DMS 273 treated with DMSO at 0.1 percent for 48 hours (cell line): ENCODE measurements at regions not wholly inside any gene's neighbourhood (a gene's known extent, or its start where the extent isn't known, plus 50 kb on each side); places are given as distances from the start of the nearest gene placed in this dataset.
"Not testable (repeated sequence)": the region's sequence is repeated elsewhere in the genome, so short reads cannot be mapped to it uniquely, and the experiment has no call there.

Experiments
- DNase-seq: peaks from one replicate; lab custom pipeline; 2025; lab: John Stamatoyannopoulos, UW

GRCh38 chr7:156383526-156383925 lies 257.0 kb upstream of the RNF32 start:
- DNase-seq: no peak

GRCh38 chr7:156380261-156380660 lies 260.3 kb upstream of the RNF32 start:
- no peak for DNase-seq

DNA sequence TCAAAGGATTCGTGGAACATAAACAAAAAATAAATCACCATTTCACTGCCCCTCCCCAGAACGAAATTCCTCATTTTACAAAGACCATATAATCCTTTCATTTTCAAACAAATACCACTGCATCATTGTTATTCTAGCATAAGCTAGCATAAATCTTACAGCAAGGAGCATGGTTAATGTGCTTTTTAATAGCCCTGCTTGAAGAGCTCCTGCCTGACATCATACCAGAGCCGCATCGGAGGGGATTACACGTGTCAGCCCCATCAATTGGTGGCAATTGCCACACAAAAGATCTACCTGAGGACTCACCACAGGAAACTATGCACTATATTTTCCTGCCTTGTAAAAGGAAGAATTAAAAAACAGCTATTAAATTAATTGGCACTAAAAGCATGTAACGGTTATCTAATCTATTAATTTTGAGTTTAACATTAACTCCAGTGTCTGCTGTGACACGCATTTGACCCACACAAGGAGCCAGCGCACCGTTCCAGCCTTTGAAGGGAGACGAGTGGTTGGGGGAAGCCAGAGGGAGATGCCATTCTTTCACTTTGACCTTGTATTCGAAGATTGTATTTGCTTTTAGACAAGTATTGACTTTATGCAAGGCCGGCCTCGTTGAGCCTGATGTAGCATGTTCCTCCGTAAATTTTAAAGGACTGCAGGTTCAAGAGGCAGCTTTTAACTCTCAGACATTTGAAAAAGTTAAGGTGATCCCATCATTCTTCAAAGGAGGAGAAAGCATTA lies 261.1 kb upstream of the RNF32 start:
- DNase-seq: no peak

DNA sequence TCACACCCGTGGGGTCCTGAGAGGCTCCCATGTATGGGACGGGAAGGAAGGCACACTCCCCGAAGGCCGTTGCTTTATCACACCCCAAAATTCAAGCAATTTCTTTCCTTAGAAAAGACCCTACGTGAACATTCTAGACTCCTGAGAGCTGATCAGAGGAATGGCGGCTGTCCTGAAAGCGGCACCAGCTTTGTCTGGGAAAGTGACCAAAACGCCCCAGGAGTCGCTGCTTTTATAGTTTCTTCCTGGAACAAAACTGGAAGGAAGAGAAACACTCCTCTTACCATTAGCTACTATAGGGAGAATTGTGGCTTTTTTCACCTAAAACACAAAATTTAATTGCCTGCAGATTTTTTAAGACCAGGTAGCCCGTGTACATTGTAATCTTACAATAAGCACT lies 261.8 kb upstream of the RNF32 start:
- DNase-seq: no peak

GRCh38 chr7:156376317-156376716 lies 264.3 kb upstream of the RNF32 start:
- DNase-seq: no peak

DNA sequence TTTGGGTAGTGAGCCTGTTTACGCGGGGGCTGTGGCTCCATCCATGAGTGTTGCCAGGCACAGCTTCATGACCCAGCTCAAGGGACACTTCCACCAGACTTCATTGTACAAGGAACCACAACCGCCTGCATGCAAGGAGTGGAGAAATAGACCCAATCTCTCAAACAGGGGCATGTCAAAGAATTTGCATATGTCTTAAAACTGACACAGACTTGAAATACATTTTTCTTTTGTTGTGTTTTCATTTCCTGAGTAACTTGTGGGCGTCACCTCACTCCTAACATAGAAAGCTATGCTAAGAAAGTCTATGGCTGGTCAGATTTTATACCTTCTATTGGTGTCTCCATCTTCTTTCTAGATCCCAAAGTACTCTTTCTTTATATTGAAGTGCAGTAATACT lies 266.2 kb upstream of the RNF32 start:
- no peak for DNase-seq

DNA sequence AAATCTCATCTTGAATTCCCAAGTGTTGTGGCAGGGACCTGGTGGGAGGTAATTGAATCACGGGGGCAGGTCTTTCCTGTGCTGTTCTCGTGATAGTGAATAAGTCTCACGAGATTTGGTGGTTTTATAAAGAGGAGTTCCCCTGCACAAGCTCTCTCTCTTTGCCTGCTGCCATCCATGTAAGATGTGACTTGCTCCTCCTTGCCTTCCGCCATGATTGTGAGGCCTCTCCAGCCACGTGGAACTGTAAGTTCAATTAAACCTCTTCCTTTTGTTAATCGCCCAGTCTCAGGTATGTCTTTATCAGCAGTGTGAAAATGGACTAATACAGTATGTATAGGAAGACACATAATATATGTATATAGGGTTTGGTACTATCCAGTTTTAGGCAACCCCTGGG lies 270.6 kb upstream of the RNF32 start:
- not testable (repeated sequence) for DNase-seq

GRCh38 chr7:156368053-156368843 lies 272.3 kb upstream of the RNF32 start:
- no peak for DNase-seq

GRCh38 chr7:156363751-156364150 lies 276.8 kb upstream of the RNF32 start:
- DNase-seq: no peak

DNA sequence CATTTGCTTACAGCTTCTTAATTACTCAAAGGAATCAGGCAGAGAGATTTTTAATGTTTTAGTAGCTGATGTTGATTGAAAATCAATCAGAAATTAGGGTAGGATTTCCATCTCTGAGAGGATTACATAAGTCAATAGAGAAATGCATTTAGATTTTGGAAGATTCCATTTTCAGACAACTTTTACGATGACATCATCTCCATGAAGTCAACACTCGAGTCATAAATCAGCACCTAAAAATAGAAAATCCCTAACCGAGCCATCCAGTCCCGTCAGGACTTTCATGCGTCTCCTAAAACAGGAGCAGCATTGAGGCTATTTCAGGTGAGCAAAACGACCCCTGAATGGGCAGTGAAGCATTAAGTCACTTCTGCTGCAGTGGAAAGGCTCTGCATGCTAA lies 279.7 kb upstream of the RNF32 start:
- no peak for DNase-seq

DNA sequence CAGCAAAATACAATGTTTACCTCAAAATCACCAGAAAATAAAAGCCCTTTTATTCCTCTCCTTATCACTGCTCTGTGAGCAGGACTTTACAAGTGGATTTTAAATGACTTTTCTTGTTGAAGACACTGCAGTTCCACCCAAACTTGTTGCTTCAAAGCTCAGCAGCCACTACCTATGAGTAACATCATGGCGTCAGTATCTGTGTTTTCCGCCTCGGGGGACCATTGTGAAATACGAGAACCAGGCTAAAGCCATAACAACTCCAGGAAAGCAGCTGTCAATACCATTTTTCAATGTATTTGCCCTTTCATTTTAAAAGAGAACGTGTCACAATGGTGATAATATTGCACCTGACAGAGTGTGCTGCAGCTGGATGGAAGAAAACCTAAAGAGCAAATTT lies 284.0 kb upstream of the RNF32 start:
- no peak for DNase-seq

GRCh38 chr7:156353352-156353751 lies 287.2 kb upstream of the RNF32 start:
- DNase-seq: no peak

DNA sequence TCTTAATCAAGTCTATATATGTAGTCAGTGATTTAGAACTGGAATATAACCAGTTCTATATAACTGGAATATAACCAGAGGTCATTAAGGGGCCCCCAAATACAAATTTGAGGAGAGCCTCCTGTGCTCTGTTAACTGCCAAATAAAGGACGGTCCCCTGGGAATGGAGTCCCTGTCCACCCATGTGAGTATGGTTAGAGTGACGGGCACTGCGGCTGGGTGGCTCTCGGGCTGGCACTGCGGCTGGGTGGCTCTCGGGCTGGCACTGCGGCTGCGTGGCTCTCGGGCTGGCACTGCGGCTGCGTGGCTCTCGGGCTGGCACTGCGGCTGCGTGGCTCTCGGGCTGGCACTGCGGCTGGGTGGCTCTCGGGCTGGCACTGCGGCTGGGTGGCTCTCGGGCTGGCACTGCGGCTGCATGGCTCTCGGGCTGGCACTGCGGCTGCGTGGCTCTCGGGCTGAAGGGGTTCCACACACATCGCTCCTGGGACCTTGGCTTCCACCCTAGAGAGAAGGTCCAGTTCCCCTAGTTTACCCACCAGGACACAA lies 292.8 kb upstream of the RNF32 start:
- not testable (repeated sequence) for DNase-seq

DNA sequence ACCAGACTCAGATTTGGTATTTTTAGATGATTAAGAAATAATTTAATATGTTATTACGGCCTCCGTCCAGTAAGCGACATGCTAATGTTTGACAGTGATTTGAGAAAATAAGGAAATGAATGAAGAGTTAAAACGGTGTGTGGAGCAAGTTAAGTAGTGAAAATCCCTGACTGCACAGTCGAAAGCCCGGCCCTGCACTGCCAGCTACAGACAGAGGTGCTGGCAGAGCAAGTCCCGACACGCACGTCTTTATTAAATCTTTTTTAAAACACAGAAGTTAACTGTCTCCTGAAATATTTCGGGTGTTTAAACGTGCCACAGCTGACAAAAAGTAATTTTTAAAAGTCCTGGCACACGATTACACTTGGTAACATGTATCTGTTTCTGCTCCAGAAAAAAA lies 293.4 kb upstream of the RNF32 start:
- no peak for DNase-seq

- no peak for DNase-seq
Measured at GRCh38 chr7:156344595-156344994, 296.0 kb upstream of the RNF32 start.

GRCh38 chr7:156334636-156335035 lies 305.9 kb upstream of the RNF32 start:
- DNase-seq: no peak

GRCh38 chr7:156327916-156328315 lies 312.7 kb upstream of the RNF32 start:
- DNase-seq: no peak

DNA sequence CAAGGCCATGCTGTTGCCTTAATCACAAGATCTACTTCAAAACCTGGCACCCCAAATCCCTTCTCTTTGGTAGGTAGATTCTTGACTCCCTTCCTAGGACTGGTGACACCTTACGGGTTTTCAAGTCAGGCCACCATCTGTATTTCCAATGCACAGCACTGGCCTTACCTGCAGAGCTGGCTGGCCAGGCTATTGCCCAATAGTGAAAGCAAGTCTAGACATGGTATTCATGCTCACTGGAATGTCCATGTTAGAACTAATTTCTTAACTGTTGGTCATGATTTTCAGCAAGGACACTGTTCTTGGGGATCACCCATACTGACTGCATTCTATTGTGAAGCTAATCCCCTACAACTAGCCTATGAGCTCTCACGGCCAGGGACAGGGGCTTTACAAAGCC lies 313.1 kb upstream of the RNF32 start:
- DNase-seq: no peak

GRCh38 chr7:156324201-156324600 lies 316.4 kb upstream of the RNF32 start:
- DNase-seq: no peak

- not testable (repeated sequence) for DNase-seq
Measured at GRCh38 chr7:156321430-156321829, 319.1 kb upstream of the RNF32 start.

- no peak for DNase-seq
Measured at GRCh38 chr7:156318926-156319325, 321.6 kb upstream of the RNF32 start.

DNA sequence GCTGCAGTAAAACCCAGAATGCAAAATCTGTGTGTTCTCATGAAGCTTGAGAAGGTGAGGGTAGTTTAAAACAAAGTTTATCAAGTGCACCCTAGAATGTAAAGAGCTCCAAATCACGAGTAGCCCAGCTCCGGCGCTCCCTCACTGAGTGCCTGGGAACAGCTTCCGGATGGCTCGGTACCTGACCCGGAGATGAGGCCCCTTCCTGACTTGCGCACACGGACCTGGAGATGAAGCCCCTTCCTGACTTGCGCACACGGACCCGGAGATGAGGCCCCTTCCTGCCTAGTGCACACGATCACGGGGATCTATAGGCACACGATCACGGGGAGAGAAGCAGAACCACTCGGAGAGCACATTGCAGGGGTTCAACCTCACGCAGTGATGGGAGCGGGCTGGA lies 322.1 kb upstream of the RNF32 start:
- no peak for DNase-seq

DNA sequence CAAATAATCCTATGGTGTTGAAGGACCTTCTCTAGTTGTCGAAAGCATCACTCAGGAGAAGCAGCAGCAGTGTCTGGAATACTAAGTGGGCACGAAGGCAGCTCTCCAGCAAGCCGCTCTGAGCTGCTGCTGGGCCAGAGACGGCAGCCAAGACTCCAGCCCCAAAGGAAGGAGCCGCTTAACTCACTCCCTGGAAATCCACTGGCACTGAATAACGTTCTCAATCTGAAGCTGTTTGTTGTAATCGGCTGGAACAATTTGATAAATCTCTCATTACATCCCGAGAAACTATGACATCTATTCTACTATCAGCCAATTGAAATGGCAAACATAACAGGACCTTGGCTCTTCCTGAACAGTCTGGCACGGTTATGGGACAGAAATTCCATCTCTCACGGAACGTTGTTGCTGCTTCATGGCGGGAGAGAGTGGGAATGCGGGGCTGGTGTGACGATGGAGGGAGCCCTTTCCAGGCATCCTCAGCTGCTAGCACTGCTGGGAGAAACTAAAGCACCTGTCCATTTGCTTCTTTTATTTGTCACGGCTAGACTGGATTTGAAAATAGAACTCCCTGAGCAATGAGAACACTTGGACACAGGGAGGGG lies 331.5 kb upstream of the RNF32 start:
- no peak for DNase-seq
